RWPE1 (cell line): ENCODE measurements at regions not wholly inside any gene's neighbourhood (a gene's known extent, or its start where the extent isn't known, plus 50 kb on each side); places are given as distances from the start of the nearest gene placed in this dataset.
A peak's percentile ranks its signal among the peaks of the same experiment; 100 is the strongest.

ENCODE experiments used
- CTCF ChIA-PET: fragments of 350-600 bp; sonication (Branson Sonifier 250); formaldehyde crosslinking; extraction: SDS; loops from one replicate; lab custom pipeline; 2021; lab: Yijun Ruan, JAX
- POLR2A ChIA-PET: fragments of 400-600 bp; formaldehyde crosslinking; extraction: SDS; loops from one replicate; lab custom pipeline; 2020; ENCODE audit warnings: antibody characterized with exemption; ENCODE audit not compliant: low non-redundant PET; lab: Yijun Ruan, JAX
- DNase-seq: peaks from one replicate; pipeline ENCODE4 v3.0.0; 2012; ENCODE audit warnings: low spot score
- H3K27ac ChIP-seq: fragments of 450-650 bp; 2 replicates; pipeline ENCODE4 v1.5.1; 2017
- TF ChIP-seq, protein P1 (sequence below): fragments of 450-650 bp; conservative IDR thresholded peaks from 2 replicates; pipeline ENCODE4 v1.5.1; 2017; ENCODE audit warnings: low read depth, mild to moderate bottlenecking

DNA sequence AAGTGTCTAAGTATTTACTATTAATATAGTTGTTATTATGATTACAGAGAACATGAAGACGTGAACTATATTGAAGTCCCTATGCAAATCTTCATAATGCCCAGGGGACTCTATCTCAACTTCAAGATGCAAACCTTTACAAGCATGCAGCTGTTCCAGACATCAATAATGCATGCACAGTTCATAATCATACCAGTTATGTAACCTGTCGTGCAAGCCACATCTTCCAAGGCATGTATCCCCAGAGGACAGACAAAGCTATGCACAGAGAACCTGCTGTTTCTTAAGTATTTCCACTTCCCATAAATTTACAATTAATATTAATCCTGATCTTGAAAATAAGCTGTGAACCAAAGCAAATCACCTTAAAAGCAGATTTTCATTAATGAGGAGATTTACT is 534.1 kb downstream of the TUSC7 start:
- H3K27ac ChIP-seq, result no peak overlapping the region
- TF ChIP-seq, protein P1, sequence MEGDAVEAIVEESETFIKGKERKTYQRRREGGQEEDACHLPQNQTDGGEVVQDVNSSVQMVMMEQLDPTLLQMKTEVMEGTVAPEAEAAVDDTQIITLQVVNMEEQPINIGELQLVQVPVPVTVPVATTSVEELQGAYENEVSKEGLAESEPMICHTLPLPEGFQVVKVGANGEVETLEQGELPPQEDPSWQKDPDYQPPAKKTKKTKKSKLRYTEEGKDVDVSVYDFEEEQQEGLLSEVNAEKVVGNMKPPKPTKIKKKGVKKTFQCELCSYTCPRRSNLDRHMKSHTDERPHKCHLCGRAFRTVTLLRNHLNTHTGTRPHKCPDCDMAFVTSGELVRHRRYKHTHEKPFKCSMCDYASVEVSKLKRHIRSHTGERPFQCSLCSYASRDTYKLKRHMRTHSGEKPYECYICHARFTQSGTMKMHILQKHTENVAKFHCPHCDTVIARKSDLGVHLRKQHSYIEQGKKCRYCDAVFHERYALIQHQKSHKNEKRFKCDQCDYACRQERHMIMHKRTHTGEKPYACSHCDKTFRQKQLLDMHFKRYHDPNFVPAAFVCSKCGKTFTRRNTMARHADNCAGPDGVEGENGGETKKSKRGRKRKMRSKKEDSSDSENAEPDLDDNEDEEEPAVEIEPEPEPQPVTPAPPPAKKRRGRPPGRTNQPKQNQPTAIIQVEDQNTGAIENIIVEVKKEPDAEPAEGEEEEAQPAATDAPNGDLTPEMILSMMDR, result no peak
- CTCF ChIA-PET, result no interaction called here

DNA sequence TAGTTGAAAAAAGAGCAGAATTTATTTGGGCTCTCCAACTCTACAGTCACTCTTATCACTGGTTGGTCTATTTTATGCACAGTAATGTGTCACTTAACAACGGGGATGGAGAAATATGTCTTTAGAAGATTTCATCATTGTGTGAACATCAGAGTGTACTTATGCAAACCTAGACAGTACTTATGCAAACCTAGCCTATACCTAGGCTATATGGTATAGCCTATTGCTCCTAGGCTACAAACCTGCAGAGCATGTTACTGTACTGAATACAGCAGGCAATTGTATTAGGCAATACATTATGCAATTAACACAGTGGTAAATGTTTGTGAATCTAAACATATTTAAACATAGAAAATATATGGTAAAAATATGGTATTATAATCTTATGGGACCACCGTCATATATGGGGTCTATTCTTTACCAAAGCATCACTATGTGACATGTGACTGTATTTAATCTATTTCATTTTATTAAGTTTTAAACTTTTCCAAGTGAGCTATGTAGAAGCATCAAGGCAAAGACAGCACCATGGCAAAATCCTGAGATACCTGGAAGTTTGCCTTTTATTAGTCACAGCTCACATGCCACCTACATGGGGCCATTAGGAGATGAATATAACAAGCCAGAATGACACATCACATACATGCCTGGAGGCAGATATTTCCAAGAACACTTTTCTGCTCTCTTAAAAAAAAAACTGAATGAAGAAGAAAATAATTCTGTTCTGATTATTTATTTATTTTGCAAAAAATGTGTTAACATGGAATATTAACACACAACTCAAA is 537.4 kb downstream of the TUSC7 start:
- CTCF ChIA-PET, result interaction anchor here (0.7 kb wide), 1 partner anchor 203 kb away, joined by 6 read pairs; no protein-coding TSS in a partner anchor
- no peak overlapping the region for H3K27ac ChIP-seq
- TF ChIP-seq, protein P1, result no peak
- DNase-seq, result no peak
- POLR2A ChIA-PET, result no interaction called here

More for the DNA sequence above, 534.1 kb downstream of the TUSC7 start:
- POLR2A ChIA-PET, result no interaction called here
- no peak for DNase-seq

DNA sequence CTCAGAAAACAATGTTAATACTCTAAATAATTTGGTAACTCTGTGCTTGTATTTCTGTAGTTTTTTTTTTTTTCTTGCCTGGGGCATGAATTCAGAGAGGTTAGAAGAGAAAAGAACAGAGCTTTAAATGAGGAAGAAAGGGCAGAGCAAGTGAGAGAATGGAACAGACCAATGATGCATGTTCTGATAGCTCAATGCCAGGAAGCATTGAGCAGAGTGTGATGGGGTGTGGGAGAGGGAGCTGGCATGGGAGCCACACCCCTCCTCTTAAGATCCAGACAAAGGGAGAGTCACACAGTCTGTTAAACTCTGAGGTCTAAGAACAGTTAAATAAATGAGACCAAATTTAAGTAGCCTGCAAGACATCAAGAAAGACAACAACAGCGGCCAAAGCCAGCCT is 538.6 kb downstream of the TUSC7 start:
- CTCF ChIA-PET, result no interaction called here
- TF ChIP-seq, protein P1, result no peak
- DNase-seq, result no peak

DNA sequence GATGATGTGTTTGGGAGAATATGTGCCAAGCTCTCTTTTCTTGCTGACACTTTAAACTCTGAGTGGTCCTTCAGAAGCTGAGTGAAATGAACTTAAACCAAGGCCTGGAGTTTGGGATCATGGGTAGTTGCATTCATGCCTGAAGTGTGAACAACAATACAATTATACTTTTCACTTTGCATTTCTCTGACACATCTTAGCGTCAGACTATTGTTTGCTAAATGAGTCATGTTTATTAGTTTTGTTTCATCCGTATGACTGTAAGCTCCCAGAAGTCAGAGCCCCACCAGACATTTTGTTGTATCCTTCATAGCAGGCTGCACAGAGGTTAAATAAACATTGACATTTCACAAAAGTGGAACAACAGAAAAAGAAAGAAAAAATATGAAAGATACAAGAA is 542.6 kb downstream of the TUSC7 start:
- ChIA-PET POLR2A (no interaction called here), CTCF (no interaction called here)
- H3K27ac ChIP-seq, result no peak overlapping the region
- TF ChIP-seq, protein P1, result no peak
- peak; percentile 23 for DNase-seq

More for the DNA sequence above, 538.6 kb downstream of the TUSC7 start:
- H3K27ac ChIP-seq, result no peak overlapping the region
- POLR2A ChIA-PET, result interaction anchor here (0.6 kb wide), 1 partner anchor 91 kb away, joined by 3 read pairs; no protein-coding TSS in a partner anchor

DNA sequence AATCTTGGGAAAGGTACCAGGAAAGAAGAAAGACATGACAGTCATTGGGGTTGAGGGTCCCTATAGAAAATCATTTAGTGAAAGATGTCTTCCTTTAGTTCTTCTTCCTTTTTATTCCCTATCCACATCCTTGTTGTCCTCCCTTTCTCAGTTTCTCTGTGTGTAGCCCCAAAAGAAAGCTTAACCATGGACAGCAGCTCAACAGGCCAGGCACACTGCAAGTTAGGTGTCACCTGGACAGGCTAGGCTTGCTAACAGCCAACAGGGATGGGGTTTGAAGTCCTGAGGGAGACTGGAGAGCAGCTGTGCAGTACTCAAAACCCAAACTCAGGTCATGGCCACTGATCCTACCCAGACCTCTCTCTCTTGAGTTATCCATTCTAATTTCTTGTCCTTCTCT is 543.1 kb downstream of the TUSC7 start:
- CTCF ChIA-PET, result no interaction called here
- POLR2A ChIA-PET, result no interaction called here
- no peak overlapping the region for H3K27ac ChIP-seq
- TF ChIP-seq, protein P1, result no peak
- no peak for DNase-seq

DNA sequence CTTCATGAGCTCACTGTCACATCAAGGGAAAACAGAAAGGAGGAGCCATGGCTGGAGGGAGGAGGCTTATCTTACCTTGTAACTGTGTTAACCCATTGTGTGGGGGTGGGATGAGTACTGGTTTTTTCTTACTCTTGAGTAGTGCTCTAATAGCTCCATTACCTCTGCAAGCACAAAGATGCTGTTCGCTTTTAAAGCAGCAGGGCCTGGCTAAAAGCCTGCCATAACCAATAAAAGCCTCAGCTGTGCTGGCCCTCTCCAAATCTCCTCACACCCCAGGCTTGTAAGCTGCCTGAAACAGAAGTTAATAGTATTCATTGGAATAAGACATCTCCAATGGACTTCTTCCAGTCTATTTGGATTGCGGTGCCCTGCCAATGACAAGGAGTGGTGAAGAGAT is 544.1 kb downstream of the TUSC7 start:
- ChIA-PET CTCF (no interaction called here), POLR2A (no interaction called here)
- no peak for DNase-seq
- TF ChIP-seq, protein P1, result no peak
- H3K27ac ChIP-seq, result no peak overlapping the region
